ENCODE measurements at regions not wholly inside any gene's neighbourhood (a gene's known extent, or its start where the extent isn't known, plus 50 kb on each side); places are given as distances from the start of the nearest gene placed in this dataset.
"Not testable (repeated sequence)": the region's sequence is repeated elsewhere in the genome, so short reads cannot be mapped to it uniquely, and the experiment has no call there.

DNA sequence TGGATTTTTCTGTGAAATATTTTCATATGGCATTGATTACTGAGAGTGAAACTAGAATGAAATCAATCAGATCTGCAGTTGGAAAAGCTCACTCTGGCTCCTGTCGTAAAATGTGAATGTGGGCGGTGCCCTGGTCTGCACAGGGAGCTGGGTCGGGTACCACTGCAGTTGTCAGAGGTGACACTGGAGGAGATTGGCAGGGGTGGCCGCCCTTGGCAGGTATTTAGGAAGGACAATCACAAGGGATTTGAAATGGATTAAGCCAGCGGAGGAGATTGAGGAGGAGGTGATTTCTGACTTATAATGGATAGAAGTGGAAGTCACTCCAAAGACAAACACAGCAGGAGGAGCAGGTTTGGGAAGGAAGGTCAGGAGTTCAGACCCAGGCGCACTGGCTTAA lies 109.0 kb upstream of the ZNF479 start:
- not testable (repeated sequence) for TF ChIP-seq EP300, POLR2AphosphoS5 (IDR thresholded peaks at IDR 0.05)
- TF ChIP-seq, protein P1, sequence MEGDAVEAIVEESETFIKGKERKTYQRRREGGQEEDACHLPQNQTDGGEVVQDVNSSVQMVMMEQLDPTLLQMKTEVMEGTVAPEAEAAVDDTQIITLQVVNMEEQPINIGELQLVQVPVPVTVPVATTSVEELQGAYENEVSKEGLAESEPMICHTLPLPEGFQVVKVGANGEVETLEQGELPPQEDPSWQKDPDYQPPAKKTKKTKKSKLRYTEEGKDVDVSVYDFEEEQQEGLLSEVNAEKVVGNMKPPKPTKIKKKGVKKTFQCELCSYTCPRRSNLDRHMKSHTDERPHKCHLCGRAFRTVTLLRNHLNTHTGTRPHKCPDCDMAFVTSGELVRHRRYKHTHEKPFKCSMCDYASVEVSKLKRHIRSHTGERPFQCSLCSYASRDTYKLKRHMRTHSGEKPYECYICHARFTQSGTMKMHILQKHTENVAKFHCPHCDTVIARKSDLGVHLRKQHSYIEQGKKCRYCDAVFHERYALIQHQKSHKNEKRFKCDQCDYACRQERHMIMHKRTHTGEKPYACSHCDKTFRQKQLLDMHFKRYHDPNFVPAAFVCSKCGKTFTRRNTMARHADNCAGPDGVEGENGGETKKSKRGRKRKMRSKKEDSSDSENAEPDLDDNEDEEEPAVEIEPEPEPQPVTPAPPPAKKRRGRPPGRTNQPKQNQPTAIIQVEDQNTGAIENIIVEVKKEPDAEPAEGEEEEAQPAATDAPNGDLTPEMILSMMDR (IDR thresholded peaks at IDR 0.05) = not testable (repeated sequence)
